GM04503 (cell line): ENCODE measurements at regions not wholly inside any gene's neighbourhood (a gene's known extent, or its start where the extent isn't known, plus 50 kb on each side); places are given as distances from the start of the nearest gene placed in this dataset.

Source experiments
- DNase-seq: peaks from one replicate; pipeline ENCODE4 v3.0.0-alpha.2; 2012; ENCODE audit warnings: low read depth

DNA sequence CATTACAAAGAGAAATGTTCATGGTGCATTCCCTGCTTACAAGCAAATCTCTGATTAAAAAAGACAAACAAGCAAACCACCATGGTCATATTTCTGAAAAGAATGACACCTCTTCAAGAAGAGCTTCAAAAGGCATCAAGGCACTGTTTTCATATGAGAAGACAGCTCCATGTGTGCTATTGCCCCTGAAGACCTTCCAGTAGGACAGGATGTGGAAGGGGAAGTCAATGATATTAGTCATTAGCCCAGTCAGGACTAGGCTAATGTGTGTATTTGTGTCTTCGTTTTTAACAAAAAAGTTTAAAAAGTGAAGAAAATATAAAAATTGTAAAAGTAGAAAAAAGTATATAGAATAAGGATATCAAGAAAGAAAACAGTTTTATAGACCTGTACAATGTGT lies 534.7 kb upstream of the ARGLU1 start:
- no peak for DNase-seq

DNA sequence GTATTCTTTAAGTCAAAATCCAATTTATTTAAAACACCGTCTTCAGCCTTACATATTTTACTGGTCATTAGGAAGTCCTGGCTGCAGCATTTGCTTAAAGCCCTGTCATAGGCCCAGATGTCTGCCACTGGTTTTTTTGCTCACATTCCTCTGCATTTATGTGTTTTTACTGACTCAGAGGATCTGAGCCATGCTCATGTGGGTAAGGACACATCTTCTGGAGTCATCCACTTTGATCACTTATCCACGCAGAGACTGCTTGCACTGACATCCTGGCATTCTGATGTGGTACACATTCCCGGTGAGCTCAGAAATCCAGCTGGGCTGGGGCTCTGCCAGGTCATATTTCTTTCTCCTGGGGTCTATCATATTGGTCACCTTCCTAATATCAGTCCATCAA lies 531.7 kb upstream of the ARGLU1 start:
- DNase-seq: peak; percentile 57

DNA sequence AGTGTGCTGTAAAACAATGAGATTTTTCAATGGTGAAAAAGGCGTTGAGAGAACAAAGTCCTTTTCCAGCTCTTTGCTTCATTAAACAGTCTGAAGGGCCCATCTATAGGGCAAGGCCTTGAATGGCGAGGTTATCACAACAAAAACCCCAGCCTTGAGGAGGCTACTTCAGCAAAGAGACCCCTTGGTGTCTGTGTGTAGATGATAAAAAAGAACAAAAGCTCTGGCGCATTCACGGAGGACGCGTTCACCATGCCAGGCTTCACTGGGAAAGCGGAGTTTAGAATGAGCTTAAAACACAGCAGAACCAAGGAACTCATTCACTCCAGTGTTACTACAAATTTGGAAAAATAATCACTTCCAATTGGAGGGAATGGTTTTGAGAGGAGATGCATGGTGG lies 530.0 kb upstream of the ARGLU1 start:
- no peak for DNase-seq

DNA sequence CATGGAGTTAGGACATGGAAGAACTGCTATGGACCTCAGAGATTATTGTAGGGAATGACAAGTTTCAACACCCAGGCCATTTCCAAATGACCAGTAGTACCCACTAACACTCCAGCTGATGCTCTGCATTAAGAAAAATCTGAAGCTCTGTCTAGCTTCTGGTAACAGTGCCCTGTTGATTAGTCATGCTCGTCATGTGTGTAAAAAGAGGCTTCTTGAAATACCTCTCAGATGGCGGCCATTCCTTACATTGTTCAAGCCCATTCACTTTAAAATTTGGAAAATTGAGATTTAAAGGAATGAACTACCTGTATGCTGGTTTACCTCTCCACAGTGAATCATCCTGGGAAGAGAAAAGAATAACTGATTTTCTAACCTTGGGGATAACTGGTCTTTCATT lies 527.9 kb upstream of the ARGLU1 start:
- no peak for DNase-seq

DNA sequence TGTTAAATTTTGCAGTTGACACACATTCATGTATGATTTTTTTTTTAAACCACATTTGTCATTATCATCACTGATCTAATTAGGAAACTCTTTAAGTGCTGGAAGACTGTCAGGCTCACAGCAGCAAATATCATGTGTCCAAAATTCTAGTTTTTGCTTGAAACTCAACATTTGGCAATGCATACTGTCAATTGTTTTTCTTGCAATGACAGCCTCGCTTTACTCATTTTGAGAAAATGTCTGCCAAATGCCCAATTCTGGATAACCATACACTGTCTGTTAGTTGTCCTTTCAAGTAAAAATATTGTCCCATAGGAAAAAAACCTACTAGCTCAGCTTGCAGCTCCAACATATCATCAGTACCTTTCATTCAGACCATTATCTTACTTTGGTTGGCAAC lies 523.9 kb upstream of the ARGLU1 start:
- DNase-seq: no peak

DNA sequence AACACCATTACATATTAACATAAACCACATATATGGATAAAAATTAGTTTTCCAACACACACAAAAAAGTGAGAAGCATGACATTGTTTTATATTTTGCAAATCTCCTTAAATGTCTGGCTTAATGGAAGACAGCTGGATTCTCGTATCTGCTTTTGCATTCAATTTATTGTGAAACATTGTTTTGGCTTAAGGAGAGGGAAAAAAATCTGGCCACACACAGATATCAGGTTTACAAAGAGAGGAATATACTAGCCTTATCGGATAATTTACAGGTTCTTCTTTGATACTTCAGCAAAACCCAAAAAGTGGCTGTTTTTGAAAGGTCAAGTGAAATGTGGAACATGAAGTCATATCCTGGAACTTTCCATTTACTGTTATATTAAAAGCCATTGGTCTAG lies 523.5 kb upstream of the ARGLU1 start:
- DNase-seq: no peak

DNA sequence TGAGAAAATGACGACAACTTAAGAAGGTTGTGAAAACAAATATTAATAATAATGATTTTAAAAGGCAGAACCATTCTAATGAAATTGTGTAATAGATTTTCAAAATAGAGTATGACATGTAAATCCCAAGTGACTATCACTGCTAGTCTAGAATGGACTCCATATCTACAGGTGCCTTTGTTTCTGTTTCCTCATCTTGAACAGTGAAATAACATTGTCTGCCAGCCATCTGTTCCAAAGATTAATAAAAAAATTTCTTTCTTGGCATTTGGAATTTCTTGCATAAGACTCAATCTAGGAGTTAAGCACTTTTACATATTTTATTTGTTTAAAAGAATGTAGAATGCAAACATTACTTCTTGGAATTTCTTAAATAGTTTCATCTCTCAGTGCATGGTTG lies 520.1 kb upstream of the ARGLU1 start:
- DNase-seq: no peak

DNA sequence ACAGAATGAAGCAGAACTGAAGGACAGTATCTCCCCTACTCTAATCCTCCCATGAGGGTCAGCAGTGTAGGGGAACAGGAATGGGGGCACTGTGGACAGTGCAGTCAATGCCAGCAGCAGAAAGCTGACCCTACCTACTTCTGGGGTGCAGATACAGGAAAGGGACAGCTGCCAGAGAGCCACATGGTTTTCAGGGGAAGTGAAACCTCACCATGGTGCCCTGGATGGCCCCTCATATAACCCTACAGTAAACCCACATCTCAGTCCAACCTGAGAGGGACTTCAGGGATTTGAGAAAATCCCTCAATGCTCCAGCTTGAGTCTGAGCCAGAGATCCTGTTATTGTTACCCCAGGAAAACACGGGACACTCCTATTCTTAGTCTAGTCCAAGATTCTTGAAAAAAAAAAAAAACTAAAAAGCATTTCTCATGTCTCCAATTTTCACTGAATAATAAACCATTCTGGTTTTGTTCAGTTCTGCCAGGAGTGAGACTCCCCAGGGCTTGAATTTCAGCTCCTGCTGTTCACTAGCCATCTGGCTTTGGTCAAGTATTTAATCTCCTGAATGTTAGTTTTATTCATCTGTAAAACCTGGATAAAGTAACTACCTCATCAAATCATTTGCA lies 511.6 kb upstream of the ARGLU1 start:
- no peak for DNase-seq

DNA sequence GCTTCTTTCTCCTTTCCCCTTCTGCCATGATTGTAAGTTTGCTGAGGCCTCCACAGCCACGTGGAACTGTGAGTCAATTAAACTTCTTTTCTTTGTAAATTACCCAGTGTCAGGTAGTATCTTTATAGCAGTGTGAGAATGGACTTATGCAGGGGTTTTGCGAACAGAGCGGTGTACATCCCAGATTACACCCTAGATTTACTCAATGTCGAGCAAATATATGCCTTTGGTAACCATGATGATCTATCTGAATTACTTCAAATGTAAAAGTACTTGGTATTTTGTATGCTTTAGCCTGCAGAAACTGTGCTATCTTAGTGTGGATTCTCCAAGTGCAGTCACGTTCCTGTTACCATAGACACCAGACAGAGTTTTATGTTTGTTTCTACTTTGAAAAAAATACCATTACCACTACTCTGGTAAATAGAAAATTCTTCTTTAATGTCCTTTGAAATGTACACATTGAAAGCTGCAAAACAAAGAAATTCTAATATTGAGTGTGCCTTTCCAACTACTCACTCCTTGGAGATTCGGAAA lies 510.4 kb upstream of the ARGLU1 start:
- DNase-seq: no peak

DNA sequence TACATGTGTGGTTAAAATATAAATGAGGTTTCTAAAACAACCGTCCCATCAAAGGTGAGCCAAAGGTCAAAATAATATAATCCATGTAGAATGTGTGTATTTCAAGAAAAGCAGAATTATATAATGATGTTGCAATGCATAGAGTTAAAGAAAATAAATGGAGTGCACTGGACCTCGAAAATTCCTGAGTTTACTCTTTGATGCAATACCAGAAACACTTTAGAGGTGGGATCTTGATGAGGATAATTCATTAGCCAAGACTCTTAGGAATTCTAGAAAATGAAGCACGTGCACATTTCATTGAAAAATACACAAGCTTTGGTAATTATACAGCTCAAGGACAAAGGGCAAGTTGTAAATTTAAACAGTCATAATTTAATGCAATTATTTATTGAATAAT lies 508.9 kb upstream of the ARGLU1 start:
- DNase-seq: no peak

DNA sequence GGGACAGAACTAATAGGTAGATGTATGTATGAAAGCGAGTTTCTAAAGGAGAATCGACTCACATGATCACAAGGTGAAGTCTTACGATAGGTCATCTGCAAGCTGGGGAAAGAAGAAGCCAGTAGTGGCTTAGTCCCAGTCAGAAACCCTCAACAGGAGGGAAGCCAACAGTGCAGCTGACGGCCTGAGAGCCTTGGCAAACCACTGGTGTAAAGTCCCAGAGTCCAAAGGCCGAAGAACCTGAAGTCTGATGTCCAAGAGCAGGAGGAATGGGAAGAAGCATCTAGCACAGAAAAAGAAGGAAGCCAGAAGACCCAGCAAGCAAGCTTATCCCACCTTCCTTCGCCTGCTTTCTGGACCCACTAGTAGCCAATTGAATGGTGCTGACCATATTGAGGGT lies 507.6 kb upstream of the ARGLU1 start:
- DNase-seq: no peak

DNA sequence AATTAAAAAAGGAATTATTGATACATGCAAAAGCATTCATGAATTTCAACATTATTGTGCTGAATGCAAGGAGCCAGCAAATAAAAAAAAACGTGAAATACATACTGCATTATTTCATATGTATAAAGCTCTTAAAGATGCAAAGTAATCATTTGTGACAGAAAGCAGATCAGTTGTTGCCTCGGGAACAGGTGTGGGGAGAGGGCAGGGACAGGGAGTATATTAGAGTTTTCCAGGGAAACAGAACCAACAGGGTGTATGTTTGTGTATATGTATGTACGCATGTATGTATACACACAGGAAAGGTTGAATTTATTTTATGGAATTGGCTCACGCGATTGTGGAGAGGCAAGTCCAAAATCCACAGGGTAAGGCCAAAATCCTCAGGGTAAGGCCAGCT lies 502.9 kb upstream of the ARGLU1 start:
- DNase-seq: no peak

DNA sequence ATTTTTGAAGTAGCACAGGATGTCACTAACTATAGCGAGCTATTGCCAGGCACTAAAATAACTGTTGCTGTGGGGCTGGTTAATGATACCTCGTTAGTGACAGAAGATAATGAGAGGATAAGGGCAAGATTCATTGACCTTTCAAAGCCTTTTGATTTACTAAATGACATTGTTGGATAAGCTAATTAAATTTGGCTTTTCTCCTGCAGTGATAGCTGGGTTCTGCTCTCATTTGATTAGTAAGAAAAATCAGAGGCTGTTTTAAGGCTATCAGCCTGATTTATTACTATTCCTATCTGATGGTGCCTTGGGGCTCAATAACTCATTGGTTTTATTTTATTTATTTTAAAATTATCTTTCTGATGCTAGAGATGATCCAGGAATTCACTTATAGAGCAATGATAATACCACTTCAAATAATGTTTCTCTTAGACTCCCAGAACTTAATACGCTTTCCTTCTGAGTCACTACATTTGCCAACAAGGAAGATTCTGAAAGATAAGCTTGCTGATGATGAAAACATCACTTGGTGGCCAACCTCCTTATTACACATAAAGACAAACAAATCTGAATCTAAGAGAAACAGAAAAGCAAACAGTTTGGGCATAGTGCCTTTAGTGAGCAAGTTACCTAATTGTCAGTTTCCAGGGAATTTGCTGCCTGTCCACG lies 501.3 kb upstream of the ARGLU1 start:
- DNase-seq: no peak

DNA sequence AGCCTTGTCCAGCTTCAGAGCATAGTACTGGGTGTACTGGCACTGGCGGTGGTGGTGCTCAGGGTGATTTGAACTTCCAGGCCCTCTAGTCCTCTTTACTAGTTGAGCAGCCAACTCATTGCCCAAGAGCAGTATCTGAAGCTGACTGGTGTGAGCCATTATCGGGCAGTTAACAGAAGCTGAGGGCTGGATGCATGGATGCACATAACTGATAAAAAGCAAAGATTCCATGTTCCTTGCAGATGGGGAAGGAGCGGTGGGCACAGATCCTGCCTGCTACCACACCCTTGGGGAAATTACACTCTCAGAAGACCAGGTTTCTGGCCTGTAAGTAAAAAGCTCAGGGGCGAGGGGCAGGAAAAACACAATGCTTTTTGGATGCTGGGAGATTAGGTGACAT lies 499.4 kb upstream of the ARGLU1 start:
- DNase-seq: no peak

DNA sequence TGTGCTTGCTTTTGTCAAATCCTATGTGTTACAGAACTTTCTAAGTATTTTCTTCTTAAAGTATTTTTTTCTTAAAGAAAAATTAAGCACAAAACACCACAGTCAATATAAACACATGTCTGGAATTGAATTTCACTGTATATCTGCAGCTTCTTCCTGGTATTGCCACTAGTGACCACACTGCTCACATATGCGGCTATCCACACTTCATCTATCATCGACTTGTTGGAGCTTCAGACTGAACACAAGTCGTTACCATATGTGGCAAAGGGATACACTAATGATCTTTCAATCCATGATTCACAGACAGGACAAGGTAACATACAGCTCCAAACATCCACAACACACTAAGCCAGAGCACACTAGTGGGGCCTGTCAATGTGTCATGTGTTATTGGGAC lies 498.4 kb upstream of the ARGLU1 start:
- DNase-seq: no peak

DNA sequence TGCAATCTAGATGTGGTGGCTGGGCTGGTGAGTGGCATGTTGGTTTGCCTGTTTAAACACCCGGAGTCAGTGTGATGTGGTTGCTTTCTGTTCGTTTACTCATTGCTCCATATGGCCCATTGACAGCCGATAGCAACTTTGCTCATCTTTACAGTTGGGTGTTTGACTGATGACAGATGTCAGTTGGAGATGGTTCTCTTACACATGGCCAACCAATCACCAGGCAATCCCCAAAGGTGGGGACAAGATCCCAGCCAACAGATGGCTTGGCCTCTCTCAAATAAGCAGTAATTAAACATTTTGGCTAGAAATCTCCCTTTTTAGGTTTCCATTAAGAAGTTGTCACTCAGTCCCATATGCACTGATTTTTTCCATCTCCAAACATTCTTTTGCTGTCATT lies 497.1 kb upstream of the ARGLU1 start:
- no peak for DNase-seq

DNA sequence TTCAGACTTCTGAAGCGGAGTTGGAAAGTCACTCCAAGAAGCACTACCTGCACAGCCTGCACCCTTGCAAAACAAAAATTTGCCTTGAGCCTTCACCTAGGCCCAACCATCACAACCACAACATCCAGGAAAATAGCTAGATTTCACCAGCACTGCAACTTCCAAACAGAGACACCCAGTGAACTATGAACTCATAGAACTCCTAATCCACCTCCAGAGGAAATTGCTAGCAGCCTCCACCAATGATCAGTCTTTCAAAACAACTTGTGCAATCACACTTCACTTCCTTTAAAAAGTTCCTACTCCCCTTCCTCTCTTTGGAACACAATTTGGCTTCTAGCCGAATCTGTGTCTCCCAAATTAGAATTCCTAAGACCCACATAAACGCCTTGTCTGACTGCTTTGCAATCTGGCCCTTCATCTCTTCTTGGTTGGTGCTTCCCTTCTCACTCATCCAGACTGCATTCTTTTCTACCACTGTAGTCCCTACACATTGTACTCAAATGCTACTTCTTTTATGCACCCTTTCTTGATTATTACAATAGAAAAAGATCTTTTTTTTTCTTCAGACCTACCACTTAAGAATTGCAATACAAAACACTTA lies 489.2 kb upstream of the ARGLU1 start:
- DNase-seq: no peak

DNA sequence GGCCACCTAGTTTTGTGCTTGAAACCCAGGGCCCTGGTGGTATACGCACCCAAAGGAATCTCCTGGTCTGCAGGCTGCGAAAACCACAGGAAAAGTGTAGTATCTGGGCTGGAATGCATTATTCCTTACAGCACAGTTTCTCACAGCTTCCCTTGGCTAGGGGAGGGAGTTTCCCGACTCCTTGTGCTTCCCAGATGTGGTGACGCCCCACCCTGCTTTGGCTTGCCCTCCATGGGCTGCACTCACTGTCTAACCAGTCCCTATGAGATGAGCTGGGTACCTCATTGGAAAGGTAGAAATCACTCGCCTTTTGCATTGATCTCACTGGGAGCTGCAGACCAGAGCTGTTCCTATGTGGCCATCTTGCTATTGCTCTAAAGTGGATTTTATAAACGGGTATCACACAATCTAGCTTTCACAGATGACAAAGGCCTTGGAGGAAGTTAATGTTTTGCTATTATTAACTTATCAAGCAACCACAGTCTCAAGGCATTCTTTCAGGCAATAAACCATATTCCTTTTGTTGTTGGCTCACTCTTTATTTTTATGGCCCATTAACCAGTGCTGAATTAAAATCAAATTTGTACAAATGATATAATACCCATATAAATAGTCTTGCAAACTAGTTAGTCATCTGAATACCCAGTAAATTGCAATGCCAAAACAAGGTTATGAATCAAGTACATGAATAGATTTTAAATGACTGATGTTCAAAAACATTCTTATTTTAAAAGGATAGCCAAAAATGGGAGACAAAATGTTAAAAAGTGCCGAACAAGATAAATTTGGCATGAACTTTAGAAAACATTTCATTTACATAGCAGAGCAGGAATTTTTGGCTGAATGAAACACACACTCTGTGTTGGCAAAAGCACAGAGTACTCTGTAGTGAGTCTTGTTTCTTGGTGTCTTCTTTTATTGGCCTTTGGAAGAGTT lies 475.4 kb upstream of the ARGLU1 start:
- peak; percentile 81 for DNase-seq

DNA sequence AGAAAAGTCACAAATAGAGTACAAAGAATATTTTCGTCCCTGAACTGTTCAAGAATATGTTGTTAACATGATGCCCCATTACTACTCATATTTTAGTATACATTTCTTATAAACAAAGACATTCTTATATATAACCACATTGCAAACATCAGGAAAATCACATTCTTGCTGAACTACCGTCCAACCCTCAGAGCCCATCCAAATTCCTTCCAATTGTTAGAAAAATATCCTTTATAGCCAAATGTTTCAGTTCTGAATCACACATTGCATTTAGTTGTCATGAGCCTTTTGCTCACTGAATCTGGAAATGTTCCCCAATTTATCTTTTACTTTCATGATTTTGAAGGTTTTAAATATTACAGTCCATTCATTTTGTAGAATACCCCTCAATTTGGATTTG lies 467.8 kb upstream of the ARGLU1 start:
- peak; percentile 31 for DNase-seq

DNA sequence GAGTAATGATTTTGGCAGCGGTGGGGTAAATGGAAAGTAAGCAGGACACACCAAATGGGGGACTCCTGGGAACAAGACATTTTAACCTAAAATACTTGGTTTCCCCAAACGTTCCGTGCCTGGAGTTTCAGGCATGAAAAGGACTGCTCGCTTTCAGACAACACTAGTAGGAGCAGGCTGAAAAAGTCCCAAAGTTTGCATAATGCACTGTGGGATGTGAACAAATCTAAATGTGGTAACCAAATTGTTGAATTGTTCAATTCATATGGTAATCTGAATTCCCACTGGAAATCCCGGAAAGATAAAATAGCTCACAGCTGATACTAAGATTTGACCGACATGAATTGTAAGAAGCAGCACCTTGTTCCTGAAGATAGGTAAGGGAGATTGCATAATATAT lies 467.2 kb upstream of the ARGLU1 start:
- DNase-seq: no peak

DNA sequence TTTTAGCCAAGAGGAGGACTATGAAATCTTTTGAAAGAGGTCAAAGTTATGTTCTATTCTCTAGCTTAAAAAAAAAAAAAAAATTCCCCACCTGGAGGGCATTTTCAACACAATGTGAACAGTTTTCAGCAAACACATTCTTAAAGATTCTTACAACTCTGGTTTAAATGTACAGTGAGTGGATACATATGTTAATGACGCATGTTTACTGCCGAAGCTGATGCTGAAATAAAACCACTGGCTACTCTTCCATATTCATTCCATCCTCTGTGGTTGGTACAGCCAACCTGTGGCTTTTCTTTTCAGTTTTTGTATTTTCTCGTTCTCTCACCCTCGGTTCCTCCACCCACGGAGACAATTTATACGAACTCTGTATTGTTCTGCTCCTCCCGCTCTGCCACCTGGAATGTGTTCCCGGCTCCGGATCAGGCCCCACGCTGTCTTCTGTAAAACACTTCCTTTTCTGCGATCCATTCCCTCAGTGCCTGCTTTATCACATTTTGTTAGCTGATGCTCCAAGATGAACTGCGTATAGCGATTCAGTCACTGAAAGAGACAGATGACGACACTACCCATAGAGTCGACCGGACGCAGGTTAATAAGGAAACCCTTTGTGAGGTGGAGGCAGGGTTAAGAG lies 466.4 kb upstream of the ARGLU1 start:
- no peak for DNase-seq

DNA sequence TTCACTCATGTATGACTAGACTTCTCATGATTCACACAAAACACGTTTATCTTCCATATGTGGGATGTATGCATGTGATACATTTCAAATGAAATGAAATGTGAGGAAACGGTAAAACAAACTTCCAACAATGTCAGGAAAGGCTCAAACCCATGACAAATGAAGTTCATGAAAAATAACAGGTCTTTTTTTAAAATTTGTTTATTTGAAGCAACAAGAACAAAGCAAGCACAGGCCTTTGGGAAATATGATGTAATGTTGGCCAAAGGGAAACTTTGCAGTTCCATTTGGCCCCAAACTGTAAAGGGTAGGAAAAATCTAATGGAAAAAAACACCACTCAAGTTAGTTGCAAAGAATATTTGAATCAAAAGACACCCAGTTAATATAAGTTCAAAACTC lies 463.8 kb upstream of the ARGLU1 start:
- DNase-seq: no peak
